Ascending aorta (tissue), 2 donors: ENCODE measurements at regions not wholly inside any gene's neighbourhood (a gene's known extent, or its start where the extent isn't known, plus 50 kb on each side); places are given as distances from the start of the nearest gene placed in this dataset.

Experiments
- DNase-seq, 2 donors: peaks; one replicate each; pipeline ENCODE4 v3.0.0-alpha.2; 2019; ENCODE audit warnings: low spot score in 2 of 2
- H3K27ac ChIP-seq, 2 donors: fragments of 200-600 bp; sonication (generic); one replicate each; pipeline ENCODE4 v1.5.1; 2016 to 2017; ENCODE audit warnings: mild to moderate bottlenecking in 1 of 2
- H3K27me3 ChIP-seq: fragments of 200-600 bp; sonication (generic); one replicate; pipeline ENCODE4 v1.5.1; 2017
- H3K36me3 ChIP-seq, 2 donors: fragments of 200-600 bp; sonication (generic); one replicate each; pipeline ENCODE4 v1.5.1; 2016
- H3K4me1 ChIP-seq, 2 donors: fragments of 200-600 bp; sonication (generic); one replicate each; pipeline ENCODE4 v1.5.1; 2016 to 2017; ENCODE audit warnings: mild to moderate bottlenecking in 1 of 2
- H3K4me3 ChIP-seq, 2 donors: fragments of 200-600 bp; sonication (generic); one replicate each; pipeline ENCODE4 v1.5.1; 2016 to 2017; ENCODE audit warnings: mild to moderate bottlenecking in 1 of 2
- H3K9me3 ChIP-seq, 2 donors: fragments of 200-600 bp; sonication (generic); one replicate each; pipeline ENCODE4 v1.5.1; 2016
- intact Hi-C: fragments of 100-400 bp; cut with DNase I; formaldehyde crosslinking; loops from one replicate; pipeline ENCODE4 v1.15.1; 2023
- TF ChIP-seq, protein P1 (sequence below), 3 experiments: fragments of 200-600 bp in 2 of 3; fragments of 450-650 bp in 1 of 3; sonication (generic) in 2 of 3; IDR thresholded peaks; one replicate each; pipeline ENCODE4 v1.5.1; 2016 to 2019; ENCODE audit warnings: antibody characterized with exemption in 3 of 3, mild to moderate bottlenecking in 1 of 3, moderate library complexity in 1 of 3

DNA sequence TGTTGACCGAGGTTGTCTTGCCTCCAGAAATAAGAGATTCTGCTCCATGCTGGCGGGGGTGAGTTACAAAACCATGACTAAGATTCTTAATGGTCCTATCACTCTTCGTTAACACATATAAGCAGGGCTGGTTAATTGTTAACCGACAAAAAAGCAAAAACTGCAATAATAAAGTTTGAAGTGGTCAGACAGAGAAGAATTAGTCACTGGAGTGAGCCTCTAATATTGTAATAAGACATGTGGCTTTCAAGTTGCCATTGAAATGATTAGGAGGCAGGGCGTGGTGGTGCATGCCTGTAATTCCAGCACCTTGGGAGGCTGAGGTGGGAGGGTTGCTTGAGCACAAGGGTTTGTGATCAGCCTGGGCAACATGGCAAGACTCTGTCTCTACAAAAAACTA, 78.4 kb upstream of the NR2F2 start:
- intact Hi-C loops, result no loop called here
- Histone ChIP-seq H3K4me3 (no peak overlapping the region), H3K9me3 (no peaks in the 10 kb centered on the region), H3K4me1 (no peaks in the 10 kb centered on the region), H3K27me3 (no peaks in the 10 kb centered on the region), H3K36me3 (peaks cover 0 to 14% of the 10 kb centered on the region in 2 donors), H3K27ac (no peak overlapping the region)
- TF ChIP-seq, protein P1, sequence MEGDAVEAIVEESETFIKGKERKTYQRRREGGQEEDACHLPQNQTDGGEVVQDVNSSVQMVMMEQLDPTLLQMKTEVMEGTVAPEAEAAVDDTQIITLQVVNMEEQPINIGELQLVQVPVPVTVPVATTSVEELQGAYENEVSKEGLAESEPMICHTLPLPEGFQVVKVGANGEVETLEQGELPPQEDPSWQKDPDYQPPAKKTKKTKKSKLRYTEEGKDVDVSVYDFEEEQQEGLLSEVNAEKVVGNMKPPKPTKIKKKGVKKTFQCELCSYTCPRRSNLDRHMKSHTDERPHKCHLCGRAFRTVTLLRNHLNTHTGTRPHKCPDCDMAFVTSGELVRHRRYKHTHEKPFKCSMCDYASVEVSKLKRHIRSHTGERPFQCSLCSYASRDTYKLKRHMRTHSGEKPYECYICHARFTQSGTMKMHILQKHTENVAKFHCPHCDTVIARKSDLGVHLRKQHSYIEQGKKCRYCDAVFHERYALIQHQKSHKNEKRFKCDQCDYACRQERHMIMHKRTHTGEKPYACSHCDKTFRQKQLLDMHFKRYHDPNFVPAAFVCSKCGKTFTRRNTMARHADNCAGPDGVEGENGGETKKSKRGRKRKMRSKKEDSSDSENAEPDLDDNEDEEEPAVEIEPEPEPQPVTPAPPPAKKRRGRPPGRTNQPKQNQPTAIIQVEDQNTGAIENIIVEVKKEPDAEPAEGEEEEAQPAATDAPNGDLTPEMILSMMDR (IDR thresholded peaks at IDR 0.05), result no peak
- no peak for DNase-seq

DNA sequence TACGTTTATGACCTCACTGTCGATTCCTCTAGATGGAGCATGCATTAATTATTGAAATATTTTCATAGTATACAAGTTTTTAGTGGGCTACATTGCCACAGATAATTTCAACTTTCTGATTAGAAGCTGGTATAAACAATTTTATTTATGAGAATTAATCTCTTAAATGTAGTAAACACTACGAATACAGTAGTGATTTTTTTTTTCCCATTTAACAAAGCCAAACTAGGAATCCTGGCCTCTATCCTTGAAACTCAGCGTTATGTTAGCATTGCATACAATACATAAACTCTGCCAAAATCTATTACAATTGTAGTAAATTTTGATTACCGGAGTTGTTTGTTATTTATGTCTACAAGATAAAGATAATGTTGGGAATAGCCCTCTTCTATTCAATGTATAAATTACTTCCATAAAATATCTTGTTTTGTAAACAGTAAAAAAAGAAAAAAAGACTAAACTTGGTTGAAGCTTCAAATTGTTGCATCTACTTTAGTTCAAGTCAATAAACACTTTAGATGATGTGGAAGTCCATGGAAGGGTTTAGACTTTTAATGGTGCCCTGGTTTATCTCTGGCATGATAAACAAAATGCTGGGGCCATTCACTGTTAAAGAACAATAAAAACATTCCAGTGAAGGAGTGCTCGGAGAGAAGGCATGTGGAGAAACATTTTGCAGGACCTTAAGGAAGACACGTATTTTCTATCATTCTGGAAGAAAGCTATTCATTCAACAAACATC, 77.3 kb upstream of the NR2F2 start:
- Histone ChIP-seq H3K4me3 (no peak overlapping the region), H3K9me3 (no peaks in the 10 kb centered on the region), H3K27ac (no peak overlapping the region), H3K4me1 (no peaks in the 10 kb centered on the region), H3K27me3 (no peaks in the 10 kb centered on the region), H3K36me3 (peaks cover 0 to 9% of the 10 kb centered on the region in 2 donors)
- DNase-seq, result no peak
- intact Hi-C loops, result no loop called here
- TF ChIP-seq, protein P1 (IDR thresholded peaks at IDR 0.05), result no peak

DNA sequence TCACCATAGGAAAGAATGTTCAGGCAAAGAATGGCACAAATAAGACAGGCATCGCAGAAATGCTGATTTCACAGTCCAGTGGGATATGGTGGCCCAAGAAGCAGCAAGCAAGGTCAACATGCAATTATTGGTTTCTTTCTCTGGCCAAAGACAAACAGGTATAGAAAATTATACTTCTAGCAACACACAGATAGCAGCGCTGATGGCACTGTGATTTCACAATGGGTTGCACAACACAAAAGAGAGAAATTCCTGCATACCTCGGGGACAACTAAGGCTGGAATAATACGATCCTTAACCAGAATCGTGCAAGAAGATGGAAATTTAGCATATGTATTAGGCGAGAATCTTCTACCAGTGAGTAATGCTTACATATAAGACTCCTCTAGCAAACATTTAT, 76.3 kb upstream of the NR2F2 start:
- DNase-seq, result no peak
- H3K27me3 ChIP-seq, result no peaks in the 10 kb centered on the region
- H3K4me1 ChIP-seq, result no peaks in the 10 kb centered on the region
- no peaks in the 10 kb centered on the region for H3K9me3 ChIP-seq
- H3K36me3 ChIP-seq, result peaks cover 0 to 5% of the 10 kb centered on the region in 2 donors
- TF ChIP-seq, protein P1 (IDR thresholded peaks at IDR 0.05), result no peak
- H3K4me3 ChIP-seq, result no peak overlapping the region
- no peak overlapping the region for H3K27ac ChIP-seq
- intact Hi-C loops, result no loop called here

DNA sequence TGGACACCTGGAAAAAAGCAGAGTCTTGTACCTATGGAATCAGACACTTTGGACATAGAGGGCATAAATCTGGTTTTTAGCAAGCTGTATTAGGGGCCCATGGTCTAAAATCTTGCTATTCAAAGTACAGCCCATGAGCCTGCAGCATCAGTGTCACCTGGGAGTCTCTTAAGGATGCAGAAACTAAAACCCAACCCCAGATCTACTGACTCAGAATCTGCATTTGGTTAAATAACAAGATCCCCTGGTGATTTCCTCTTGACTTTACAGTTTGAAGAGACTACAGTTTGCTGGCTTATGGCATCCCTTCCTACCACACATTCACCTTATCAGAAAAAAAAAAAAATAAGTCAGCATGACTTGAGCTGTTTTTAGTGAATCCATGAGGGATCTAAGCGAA, 74.9 kb upstream of the NR2F2 start:
- no peak for DNase-seq
- intact Hi-C loops, result no loop called here
- no peaks in the 10 kb centered on the region for H3K9me3 ChIP-seq
- no peaks in the 10 kb centered on the region for H3K27me3 ChIP-seq
- no peak overlapping the region for H3K27ac ChIP-seq
- TF ChIP-seq, protein P1 (IDR thresholded peaks at IDR 0.05), result no peak
- no peaks in the 10 kb centered on the region for H3K4me1 ChIP-seq
- peaks cover 0 to 5% of the 10 kb centered on the region in 2 donors for H3K36me3 ChIP-seq
- H3K4me3 ChIP-seq, result no peak overlapping the region

GRCh38 chr15:96261575-96262034, 68.9 kb upstream of the NR2F2 start:
- H3K27me3 ChIP-seq, result no peaks in the 10 kb centered on the region
- no peaks in the 10 kb centered on the region for H3K9me3 ChIP-seq
- no peak for DNase-seq
- TF ChIP-seq, protein P1 (IDR thresholded peaks at IDR 0.05), result no peak
- no peaks in the 10 kb centered on the region for H3K4me1 ChIP-seq
- no peak overlapping the region for H3K27ac ChIP-seq
- peaks cover 0 to 4% of the 10 kb centered on the region in 2 donors for H3K36me3 ChIP-seq
- intact Hi-C loops, result no loop called here
- no peak overlapping the region for H3K4me3 ChIP-seq
